ENCODE measurements at regions not wholly inside any gene's neighbourhood (a gene's known extent, or its start where the extent isn't known, plus 50 kb on each side); places are given as distances from the start of the nearest gene placed in this dataset.
A peak's percentile ranks its signal among the peaks of the same experiment; 100 is the strongest.

GRCh38 chr20:19817017-19817416 is 59.0 kb downstream of the RIN2 start:
- TF ChIP-seq CTCF (IDR thresholded peaks at IDR 0.05) = no peak
- no peak for TF ChIP-seq POLR2A (IDR thresholded peaks at IDR 0.05)
- peak in 1 of 2 donors; percentile 73 for TF ChIP-seq EP300 (IDR thresholded peaks at IDR 0.05)

All from tibial nerve (tissue), 4 donors.